ENCODE measurements at regions not wholly inside any gene's neighbourhood (a gene's known extent, or its start where the extent isn't known, plus 50 kb on each side); places are given as distances from the start of the nearest gene placed in this dataset.

DNA sequence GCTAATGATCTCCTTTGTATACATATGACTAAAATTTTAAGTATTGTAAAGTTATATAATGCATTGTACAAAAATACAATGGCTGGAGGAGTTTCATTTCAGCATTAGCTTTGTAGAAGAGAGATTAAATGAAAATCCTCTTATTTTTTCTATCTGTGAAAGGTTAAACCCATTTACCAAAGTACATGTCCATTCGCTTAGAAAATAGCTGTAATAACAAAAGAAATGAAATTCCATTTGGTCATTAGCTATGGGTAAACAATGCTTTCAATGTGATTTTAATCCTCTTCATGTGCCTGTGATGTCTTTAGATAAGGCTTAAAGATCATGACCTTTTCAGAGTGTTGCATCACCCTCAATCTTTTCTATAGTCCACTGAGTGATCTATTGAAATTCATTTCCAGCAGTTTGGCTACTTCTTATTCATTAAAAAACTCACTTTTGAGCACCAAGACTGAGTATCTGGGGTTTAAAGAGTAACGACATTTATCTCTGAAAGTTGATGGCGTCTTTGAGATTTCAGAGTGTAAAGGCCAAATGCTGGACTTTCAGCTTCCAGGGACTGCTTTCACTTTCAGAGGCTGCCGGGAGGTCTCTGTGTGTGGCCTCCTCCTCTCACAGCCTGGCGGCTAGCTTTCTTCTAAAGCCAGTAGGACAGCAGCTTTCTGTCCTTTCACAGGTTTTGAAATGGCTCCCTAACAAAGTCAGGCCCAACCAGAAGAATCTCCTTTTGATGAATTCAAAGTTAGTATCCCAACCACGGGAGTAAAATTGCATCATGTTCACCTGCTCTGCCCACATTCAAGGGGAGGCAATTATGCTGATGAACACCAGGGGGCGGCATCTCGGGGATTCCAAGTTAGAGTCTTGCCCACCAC lies 701.4 kb upstream of the COBL start:
- H3K9me3 ChIP-seq (ENCODE audit: insufficient read depth, low read depth), result no peaks in the 10 kb centered on the region
- no peaks in the 10 kb centered on the region for H3K36me3 ChIP-seq (ENCODE audit: low read depth)
- intact Hi-C loops (cut with micrococcal nuclease; ENCODE audit: unreplicated experiment), result no loop called here
- no peaks in the 10 kb centered on the region for H3K4me1 ChIP-seq (replicated peaks; ENCODE audit: insufficient read depth)
- ChIA-PET POLR2A (ENCODE audit: unreplicated experiment) (interaction anchor here (0.6 kb wide), 1 partner anchor 27 kb away, joined by 4 read pairs; no protein-coding TSS in a partner anchor), CTCF (no interaction called here)
- H3F3A ChIP-seq (ENCODE audit: insufficient read depth, low read depth), result no peaks in the 10 kb centered on the region
- H3K9me2 ChIP-seq (ENCODE audit: insufficient read depth), result no peaks in the 10 kb centered on the region
- peak overlapping the region; percentile 81 for H2AFZ ChIP-seq
- no peaks in the 10 kb centered on the region for H3K79me2 ChIP-seq (ENCODE audit: low read depth)
- peak overlapping the region; percentile 72 for H3K4me2 ChIP-seq
- no peaks in the 10 kb centered on the region for H4K20me1 ChIP-seq (ENCODE audit: insufficient read depth)
- no peak for TF ChIP-seq EZH2 (IDR thresholded peaks at IDR 0.05; ENCODE audit: low read depth)
- TF ChIP-seq, protein P1, sequence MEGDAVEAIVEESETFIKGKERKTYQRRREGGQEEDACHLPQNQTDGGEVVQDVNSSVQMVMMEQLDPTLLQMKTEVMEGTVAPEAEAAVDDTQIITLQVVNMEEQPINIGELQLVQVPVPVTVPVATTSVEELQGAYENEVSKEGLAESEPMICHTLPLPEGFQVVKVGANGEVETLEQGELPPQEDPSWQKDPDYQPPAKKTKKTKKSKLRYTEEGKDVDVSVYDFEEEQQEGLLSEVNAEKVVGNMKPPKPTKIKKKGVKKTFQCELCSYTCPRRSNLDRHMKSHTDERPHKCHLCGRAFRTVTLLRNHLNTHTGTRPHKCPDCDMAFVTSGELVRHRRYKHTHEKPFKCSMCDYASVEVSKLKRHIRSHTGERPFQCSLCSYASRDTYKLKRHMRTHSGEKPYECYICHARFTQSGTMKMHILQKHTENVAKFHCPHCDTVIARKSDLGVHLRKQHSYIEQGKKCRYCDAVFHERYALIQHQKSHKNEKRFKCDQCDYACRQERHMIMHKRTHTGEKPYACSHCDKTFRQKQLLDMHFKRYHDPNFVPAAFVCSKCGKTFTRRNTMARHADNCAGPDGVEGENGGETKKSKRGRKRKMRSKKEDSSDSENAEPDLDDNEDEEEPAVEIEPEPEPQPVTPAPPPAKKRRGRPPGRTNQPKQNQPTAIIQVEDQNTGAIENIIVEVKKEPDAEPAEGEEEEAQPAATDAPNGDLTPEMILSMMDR (conservative IDR thresholded peaks at IDR 0.05), result peak; percentile 91
- H3K4me3 ChIP-seq, result peak overlapping the region; percentile 52
- no TSS peak for BruUV-seq (replicated peaks)
- no peak overlapping the region for H3K27ac ChIP-seq
- H3K27me3 ChIP-seq (ENCODE audit: insufficient read depth, low read depth), result no peaks in the 10 kb centered on the region
- DNase-seq, result peak in 1 of 2 experiments; percentile 33

- H3K9me3 ChIP-seq (ENCODE audit: insufficient read depth, low read depth), result no peaks in the 10 kb centered on the region
- H3F3A ChIP-seq (ENCODE audit: insufficient read depth, low read depth), result no peaks in the 10 kb centered on the region
- intact Hi-C loops (cut with micrococcal nuclease; ENCODE audit: unreplicated experiment), result no loop called here
- no peak overlapping the region for H2AFZ ChIP-seq
- CTCF ChIA-PET, result no interaction called here
- no peaks in the 10 kb centered on the region for H3K4me1 ChIP-seq (replicated peaks; ENCODE audit: insufficient read depth)
- H3K79me2 ChIP-seq (ENCODE audit: low read depth), result no peaks in the 10 kb centered on the region
- H3K36me3 ChIP-seq (ENCODE audit: low read depth), result no peaks in the 10 kb centered on the region
- H3K4me2 ChIP-seq, result no peak overlapping the region
- H3K27me3 ChIP-seq (ENCODE audit: insufficient read depth, low read depth), result no peaks in the 10 kb centered on the region
- H4K20me1 ChIP-seq (ENCODE audit: insufficient read depth), result no peaks in the 10 kb centered on the region
- DNase-seq, result no peak
- no peak overlapping the region for H3K27ac ChIP-seq
- H3K9me2 ChIP-seq (ENCODE audit: insufficient read depth), result no peaks in the 10 kb centered on the region
- no peak for TF ChIP-seq EZH2 (IDR thresholded peaks at IDR 0.05; ENCODE audit: low read depth)
- TF ChIP-seq, protein P1 (conservative IDR thresholded peaks at IDR 0.05), result no peak
- POLR2A ChIA-PET (ENCODE audit: unreplicated experiment), result no interaction called here
- no TSS peak for BruUV-seq (replicated peaks)
- no peak overlapping the region for H3K4me3 ChIP-seq
These were observed 692.6 kb upstream of the COBL start for GRCh38 chr7:52009181-52009580.

- Histone ChIP-seq H3K9me2 (ENCODE audit: insufficient read depth) (no peaks in the 10 kb centered on the region), H3K4me2 (no peak overlapping the region), H3K27me3 (ENCODE audit: insufficient read depth, low read depth) (no peaks in the 10 kb centered on the region), H3K36me3 (ENCODE audit: low read depth) (no peaks in the 10 kb centered on the region), H2AFZ (no peak overlapping the region), H3F3A (ENCODE audit: insufficient read depth, low read depth) (no peaks in the 10 kb centered on the region), H3K27ac (no peak overlapping the region), H4K20me1 (ENCODE audit: insufficient read depth) (no peaks in the 10 kb centered on the region), H3K9me3 (ENCODE audit: insufficient read depth, low read depth) (no peaks in the 10 kb centered on the region), H3K4me3 (no peak overlapping the region), H3K4me1 (replicated peaks; ENCODE audit: insufficient read depth) (no peaks in the 10 kb centered on the region), H3K79me2 (ENCODE audit: low read depth) (no peaks in the 10 kb centered on the region)
- intact Hi-C loops (cut with micrococcal nuclease; ENCODE audit: unreplicated experiment), result no loop called here
- no peak for TF ChIP-seq EZH2 (IDR thresholded peaks at IDR 0.05; ENCODE audit: low read depth)
- TF ChIP-seq, protein P1 (conservative IDR thresholded peaks at IDR 0.05), result no peak
- ChIA-PET POLR2A (ENCODE audit: unreplicated experiment) (no interaction called here), CTCF (no interaction called here)
- DNase-seq, result no peak
- BruUV-seq (replicated peaks), result no TSS peak
These were observed 690.1 kb upstream of the COBL start for GRCh38 chr7:52006674-52007073.
